Osteocyte (in vitro differentiated cells): ENCODE measurements at regions not wholly inside any gene's neighbourhood (a gene's known extent, or its start where the extent isn't known, plus 50 kb on each side); places are given as distances from the start of the nearest gene placed in this dataset.

Experiments used
- DNase-seq: peaks from one replicate; pipeline ENCODE4 v3.0.0; 2021; ENCODE audit warnings: mixed read lengths; ENCODE audit not compliant: unreplicated experiment; ENCODE audit errors: extremely low spot score
- H3K27ac Mint-ChIP-seq: one replicate; pipeline ENCODE4 v1.8.0; 2021; ENCODE audit warnings: mild to moderate bottlenecking, mixed read lengths; ENCODE audit not compliant: unreplicated experiment
- H3K27me3 Mint-ChIP-seq: one replicate; pipeline ENCODE4 v1.8.0; 2021; ENCODE audit warnings: mixed read lengths; ENCODE audit not compliant: unreplicated experiment
- H3K36me3 Mint-ChIP-seq: one replicate; pipeline ENCODE4 v1.8.0; 2021; ENCODE audit warnings: mixed read lengths; ENCODE audit not compliant: unreplicated experiment
- H3K4me1 Mint-ChIP-seq: one replicate; pipeline ENCODE4 v1.8.0; 2021; ENCODE audit warnings: mixed read lengths; ENCODE audit not compliant: unreplicated experiment
- H3K4me3 Mint-ChIP-seq: one replicate; pipeline ENCODE4 v1.8.0; 2021; ENCODE audit warnings: mild to moderate bottlenecking, moderate library complexity, mixed read lengths; ENCODE audit not compliant: unreplicated experiment
- H3K9me3 Mint-ChIP-seq: one replicate; pipeline ENCODE4 v1.8.0; 2021; ENCODE audit warnings: mixed read lengths; ENCODE audit not compliant: unreplicated experiment
- CTCF ChIP-seq: fragments of 200-600 bp; sonication (generic); IDR thresholded peaks from 2 replicates; pipeline ENCODE4 v1.5.0; 2021; ENCODE audit warnings: antibody characterized with exemption, mild to moderate bottlenecking, moderate library complexity

- peak; percentile 78 for TF ChIP-seq CTCF
- Mint-ChIP-seq H3K27ac (no peak overlapping the region), H3K9me3 (no peaks in the 10 kb centered on the region), H3K27me3 (no peaks in the 10 kb centered on the region), H3K4me1 (peaks cover 34% of the 10 kb centered on the region), H3K4me3 (peak overlapping the region; percentile 10), H3K36me3 (no peaks in the 10 kb centered on the region)
- no peak for DNase-seq
Observed at GRCh38 chr1:192445839-192446489, 129.2 kb downstream of the RGS21 start.

GRCh38 chr1:192448026-192448578 is 127.5 kb upstream of the RGS1 start:
- no peak for TF ChIP-seq CTCF
- Mint-ChIP-seq H3K4me3 (no peak overlapping the region), H3K36me3 (no peaks in the 10 kb centered on the region), H3K27me3 (no peaks in the 10 kb centered on the region), H3K27ac (no peak overlapping the region), H3K9me3 (no peaks in the 10 kb centered on the region), H3K4me1 (peaks cover 34% of the 10 kb centered on the region)
- DNase-seq: no peak

GRCh38 chr1:192453360-192453992 is 122.1 kb upstream of the RGS1 start:
- Mint-ChIP-seq H3K27ac (no peak overlapping the region), H3K4me1 (peaks cover 13% of the 10 kb centered on the region), H3K9me3 (no peaks in the 10 kb centered on the region), H3K36me3 (no peaks in the 10 kb centered on the region), H3K4me3 (no peak overlapping the region), H3K27me3 (no peaks in the 10 kb centered on the region)
- TF ChIP-seq CTCF: no peak
- DNase-seq: no peak

GRCh38 chr1:192459467-192459866 is 116.1 kb upstream of the RGS1 start:
- Mint-ChIP-seq H3K27ac (no peak overlapping the region), H3K9me3 (no peaks in the 10 kb centered on the region), H3K36me3 (no peaks in the 10 kb centered on the region), H3K4me1 (no peaks in the 10 kb centered on the region), H3K27me3 (no peaks in the 10 kb centered on the region), H3K4me3 (no peak overlapping the region)
- no peak for DNase-seq
- no peak for TF ChIP-seq CTCF

- Mint-ChIP-seq H3K27ac (no peak overlapping the region), H3K4me3 (no peak overlapping the region), H3K4me1 (no peaks in the 10 kb centered on the region), H3K9me3 (no peaks in the 10 kb centered on the region), H3K36me3 (no peaks in the 10 kb centered on the region), H3K27me3 (no peaks in the 10 kb centered on the region)
- DNase-seq: no peak
- no peak for TF ChIP-seq CTCF
Observed at GRCh38 chr1:192461684-192462083, 113.9 kb upstream of the RGS1 start.
